HG02642 (cell line): ENCODE measurements at regions not wholly inside any gene's neighbourhood (a gene's known extent, or its start where the extent isn't known, plus 50 kb on each side); places are given as distances from the start of the nearest gene placed in this dataset.

Experiments
- ATAC-seq: cut with Tn5 transposase; IDR thresholded peaks from one replicate; pipeline ENCODE4 v1.9.1; 2021; ENCODE audit warnings: mild to moderate bottlenecking; ENCODE audit not compliant: unreplicated experiment, poor library complexity

- ATAC-seq, result no peak
Observed at GRCh38 chrX:6803607-6804006, 268.7 kb upstream of the VCX3A start.

- no peak for ATAC-seq
Observed at GRCh38 chrX:6793000-6793399, 258.1 kb upstream of the VCX3A start.

GRCh38 chrX:6783912-6784311, 249.0 kb upstream of the VCX3A start:
- no peak for ATAC-seq

- ATAC-seq, result no peak
Observed at GRCh38 chrX:6782831-6783230, 247.9 kb upstream of the VCX3A start.

- ATAC-seq, result no peak
Observed at GRCh38 chrX:6778544-6779503, 243.9 kb upstream of the VCX3A start.

- ATAC-seq, result peak; percentile 78
Observed at GRCh38 chrX:6777238-6778002, 242.5 kb upstream of the VCX3A start.

- no peak for ATAC-seq
Observed at GRCh38 chrX:6770936-6771335, 236.0 kb upstream of the VCX3A start.

GRCh38 chrX:6768881-6769280, 234.0 kb upstream of the VCX3A start:
- no peak for ATAC-seq

GRCh38 chrX:6761251-6761650, 226.3 kb upstream of the VCX3A start:
- no peak for ATAC-seq

GRCh38 chrX:6759655-6760375, 224.9 kb upstream of the VCX3A start:
- no peak for ATAC-seq

GRCh38 chrX:6758234-6758633, 223.3 kb upstream of the VCX3A start:
- no peak for ATAC-seq

- no peak for ATAC-seq
Observed at GRCh38 chrX:6757631-6758030, 222.7 kb upstream of the VCX3A start.

GRCh38 chrX:6748595-6748994, 213.7 kb upstream of the VCX3A start:
- ATAC-seq, result no peak

GRCh38 chrX:6738518-6739470, 203.9 kb upstream of the VCX3A start:
- peak; percentile 97 for ATAC-seq

- ATAC-seq, result no peak
Observed at GRCh38 chrX:6734844-6735634, 200.1 kb upstream of the VCX3A start.

- no peak for ATAC-seq
Observed at GRCh38 chrX:6732101-6732500, 197.2 kb upstream of the VCX3A start.

GRCh38 chrX:6729626-6730025, 194.7 kb upstream of the VCX3A start:
- ATAC-seq, result no peak

- peak; percentile 80 for ATAC-seq
Observed at GRCh38 chrX:6718766-6719165, 183.8 kb upstream of the VCX3A start.
